Tibial nerve (tissue), 4 donors: ENCODE measurements at regions not wholly inside any gene's neighbourhood (a gene's known extent, or its start where the extent isn't known, plus 50 kb on each side); places are given as distances from the start of the nearest gene placed in this dataset.

Experiments
- DNase-seq, 2 donors: peaks; one replicate each; pipeline ENCODE4 v3.0.0-alpha.2; 2019; ENCODE audit warnings: low spot score in 2 of 2
- H3K27ac ChIP-seq, 4 donors: fragments of 200-600 bp; sonication (generic) in 3 of 4; one replicate each; pipeline ENCODE4 v1.5.1; 2017 to 2019; ENCODE audit warnings: mild to moderate bottlenecking in 1 of 4
- H3K27me3 ChIP-seq, 2 donors: fragments of 200-600 bp; sonication (generic) in 1 of 2; one replicate each; pipeline versions ENCODE4 v1.5.1 to v1.6.0; 2017 to 2019
- H3K36me3 ChIP-seq, 3 donors: fragments of 200-600 bp; sonication (generic); one replicate each; pipeline ENCODE4 v1.5.1; 2018 to 2019
- H3K4me1 ChIP-seq, 4 donors: fragments of 200-600 bp; sonication (generic) in 3 of 4; one replicate each; pipeline ENCODE4 v1.5.1; 2017 to 2019
- H3K4me3 ChIP-seq, 4 donors: fragments of 200-600 bp; sonication (generic) in 3 of 4; one replicate each; pipeline ENCODE4 v1.5.1; 2017 to 2019; ENCODE audit warnings: mild to moderate bottlenecking in 1 of 4, moderate library complexity in 1 of 4
- H3K9me3 ChIP-seq, 4 donors: fragments of 200-600 bp; sonication (generic) in 3 of 4; one replicate each; pipeline ENCODE4 v1.5.1; 2017 to 2019
- CTCF ChIP-seq, 5 experiments: fragments of 200-600 bp in 3 of 5; fragments of 450-650 bp in 2 of 5; sonication (generic) in 3 of 5; IDR thresholded peaks; one replicate each; pipeline ENCODE4 v1.5.1; 2016 to 2019; ENCODE audit warnings: antibody characterized with exemption in 5 of 5, mild to moderate bottlenecking in 3 of 5, moderate library complexity in 2 of 5
- EP300 ChIP-seq, 2 donors: sonication (generic); formaldehyde crosslinking; IDR thresholded peaks; one replicate each; pipeline ENCODE4 v1.6.1; 2017; ENCODE audit warnings: antibody characterized with exemption in 2 of 2, mild to moderate bottlenecking in 1 of 2
- POLR2A ChIP-seq, 2 donors: fragments of 450-650 bp; IDR thresholded peaks; one replicate each; pipeline ENCODE4 v1.6.1; 2017; ENCODE audit warnings: antibody characterized with exemption in 2 of 2, mild to moderate bottlenecking in 2 of 2, moderate library complexity in 2 of 2
- WGBS, 2 donors: methylation state at CpG; one replicate each; pipeline ENCODE4 v1.1.5; 2018; 5-methylcytosine and 5-hydroxymethylcytosine counted together

DNA sequence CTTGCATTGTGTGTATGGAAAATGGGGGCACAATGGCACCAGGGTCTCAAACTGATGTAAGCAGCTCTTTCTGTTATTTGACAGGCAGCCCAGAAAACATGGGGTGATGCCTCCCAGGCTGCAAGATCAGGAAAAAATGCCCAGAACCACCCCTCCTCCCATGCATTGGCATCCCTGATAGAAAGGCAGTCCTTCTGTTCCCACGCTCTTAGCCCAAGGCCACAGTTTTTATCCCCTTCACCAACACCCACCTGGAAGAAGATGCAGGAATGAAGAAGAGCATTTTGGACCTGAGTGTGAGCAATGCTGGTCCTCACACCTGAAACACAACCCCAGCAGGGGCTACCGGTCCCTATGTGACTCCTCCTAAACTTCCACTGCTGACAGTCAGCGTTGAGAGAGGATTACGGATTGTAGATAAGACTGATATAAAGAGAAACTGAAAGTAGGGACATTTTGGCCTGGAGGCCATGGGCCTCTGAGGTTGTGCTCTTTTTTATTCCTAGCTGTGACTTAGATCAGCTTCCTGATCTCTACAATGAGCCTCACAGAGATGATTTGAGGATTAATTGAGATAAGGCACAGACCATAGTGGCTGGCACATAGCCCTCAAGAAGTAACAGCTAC is 386.0 kb upstream of the ATP5MC3 start:
- no peak for DNase-seq
- TF ChIP-seq EP300 (IDR thresholded peaks at IDR 0.05) = no peak
- no peak for TF ChIP-seq CTCF (IDR thresholded peaks at IDR 0.05)
- TF ChIP-seq POLR2A (IDR thresholded peaks at IDR 0.05) = no peak
- WGBS, 2 donors = 84 to 85% methylated on average over 4 of the region's 4 CpGs

DNA sequence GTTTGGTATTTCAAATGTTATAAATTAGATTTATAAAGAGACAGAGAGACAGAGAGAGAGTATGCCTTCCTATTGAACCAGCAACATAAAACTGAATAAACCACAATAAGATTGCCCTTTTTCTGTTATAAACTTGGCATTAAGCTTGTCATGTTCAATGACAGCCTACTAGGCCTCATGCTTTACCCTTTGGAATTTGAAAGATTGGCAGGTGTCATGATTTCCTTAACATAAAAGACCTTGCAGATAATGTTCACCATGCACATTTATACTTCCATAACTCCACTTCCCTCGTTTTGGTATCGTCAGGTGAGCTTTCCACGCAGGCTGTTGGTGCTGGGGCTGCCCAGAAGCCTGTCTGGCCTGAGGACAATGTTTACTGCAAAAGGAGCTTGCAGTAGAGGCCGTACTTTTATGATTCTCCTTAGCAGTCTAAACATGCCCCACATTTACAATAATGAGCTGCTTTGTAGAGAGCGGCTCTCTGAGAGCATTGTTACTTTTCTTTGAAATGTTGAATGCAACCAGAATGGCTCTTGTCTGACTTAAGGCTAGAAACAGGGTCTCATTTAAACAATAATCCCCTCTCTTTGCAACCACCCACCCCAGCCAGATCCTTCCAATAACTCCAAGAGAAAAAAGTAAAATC is 379.1 kb upstream of the ATP5MC3 start:
- no peaks in the 10 kb centered on the region for H3K27me3 ChIP-seq
- no peak overlapping the region for H3K27ac ChIP-seq
- no peaks in the 10 kb centered on the region for H3K36me3 ChIP-seq
- no peaks in the 10 kb centered on the region for H3K9me3 ChIP-seq
- no peak overlapping the region for H3K4me3 ChIP-seq
- TF ChIP-seq POLR2A (IDR thresholded peaks at IDR 0.05) = no peak
- TF ChIP-seq CTCF (IDR thresholded peaks at IDR 0.05) = no peak
- TF ChIP-seq EP300 (IDR thresholded peaks at IDR 0.05) = no peak
- WGBS, 2 donors = 51 to 55% methylated on average over 5 of the region's 5 CpGs
- no peaks in the 10 kb centered on the region for H3K4me1 ChIP-seq
- DNase-seq = no peak

More for the DNA sequence above, 386.0 kb upstream of the ATP5MC3 start:
- H3K4me1 ChIP-seq = no peaks in the 10 kb centered on the region
- H3K27ac ChIP-seq = no peak overlapping the region
- H3K9me3 ChIP-seq = no peaks in the 10 kb centered on the region
- H3K4me3 ChIP-seq = no peak overlapping the region
- no peaks in the 10 kb centered on the region for H3K36me3 ChIP-seq
- H3K27me3 ChIP-seq = no peaks in the 10 kb centered on the region

- WGBS, 2 donors = 71 to 85% methylated on average over 3 of the region's 3 CpGs
- H3K27me3 ChIP-seq = no peaks in the 10 kb centered on the region
These were observed 378.1 kb upstream of the ATP5MC3 start for GRCh38 chr2:175559613-175560012.

GRCh38 chr2:175557810-175558377 is 376.4 kb upstream of the ATP5MC3 start:
- TF ChIP-seq EP300 (IDR thresholded peaks at IDR 0.05) = no peak
- no peak for TF ChIP-seq POLR2A (IDR thresholded peaks at IDR 0.05)
- no peak for TF ChIP-seq CTCF (IDR thresholded peaks at IDR 0.05)
- H3K27ac ChIP-seq = no peak overlapping the region
- no peaks in the 10 kb centered on the region for H3K27me3 ChIP-seq
- no peaks in the 10 kb centered on the region for H3K36me3 ChIP-seq
- 66 to 67% methylated on average over 6 of the region's 6 CpGs for WGBS, 2 donors
- DNase-seq = no peak
- no peaks in the 10 kb centered on the region for H3K4me1 ChIP-seq
- no peaks in the 10 kb centered on the region for H3K9me3 ChIP-seq
- H3K4me3 ChIP-seq = no peak overlapping the region

More at GRCh38 chr2:175559613-175560012, 378.1 kb upstream of the ATP5MC3 start:
- no peak for TF ChIP-seq CTCF (IDR thresholded peaks at IDR 0.05)
- no peak overlapping the region for H3K4me3 ChIP-seq
- H3K27ac ChIP-seq = no peak overlapping the region
- DNase-seq = no peak
- H3K4me1 ChIP-seq = no peaks in the 10 kb centered on the region
- no peaks in the 10 kb centered on the region for H3K36me3 ChIP-seq
- no peaks in the 10 kb centered on the region for H3K9me3 ChIP-seq

DNA sequence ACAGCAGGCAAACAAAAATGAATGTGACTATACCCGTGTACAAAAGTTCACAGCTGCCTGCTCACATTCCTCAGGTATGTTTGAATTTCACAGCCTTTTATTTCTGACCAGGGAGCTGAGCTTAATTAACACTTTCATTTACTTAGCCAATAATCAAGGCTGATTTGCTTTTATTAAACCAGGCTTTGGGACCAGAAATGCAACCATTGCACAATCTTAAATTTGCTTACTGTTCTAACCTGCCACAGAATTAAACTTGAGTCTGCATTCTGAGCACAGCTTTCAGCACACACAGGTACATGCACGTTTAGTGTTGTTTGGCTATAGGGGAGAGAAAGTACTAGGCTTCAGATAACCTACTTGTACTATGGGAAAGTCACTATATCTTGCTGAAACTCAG is 372.4 kb upstream of the ATP5MC3 start:
- no peak for DNase-seq
- Histone ChIP-seq H3K4me1 (no peaks in the 10 kb centered on the region), H3K27me3 (no peaks in the 10 kb centered on the region), H3K4me3 (no peak overlapping the region), H3K9me3 (no peaks in the 10 kb centered on the region), H3K27ac (no peak overlapping the region), H3K36me3 (no peaks in the 10 kb centered on the region)
- TF ChIP-seq CTCF (IDR thresholded peaks at IDR 0.05) (no peak), POLR2A (IDR thresholded peaks at IDR 0.05) (no peak), EP300 (IDR thresholded peaks at IDR 0.05) (no peak)
- 41 to 56% methylated on average over 2 of the region's 2 CpGs for WGBS, 2 donors
